H9 (cell line): ENCODE measurements at regions not wholly inside any gene's neighbourhood (a gene's known extent, or its start where the extent isn't known, plus 50 kb on each side); places are given as distances from the start of the nearest gene placed in this dataset.

Experiments used
- DNase-seq: peaks from one replicate; pipeline ENCODE4 v3.0.0-alpha.2; 2017
- H2AFZ ChIP-seq: one replicate; pipeline ENCODE4 v1.6.1; 2013; ENCODE audit warnings: mild to moderate bottlenecking, low read length, control low read depth, moderate library complexity
- H2AK5ac ChIP-seq: 2 replicates; pipeline ENCODE4 v1.6.1; 2013; ENCODE audit warnings: low read length, control low read depth, mixed read lengths; ENCODE audit not compliant: insufficient read length
- H2BK120ac ChIP-seq: one replicate; pipeline ENCODE4 v1.6.1; 2013; ENCODE audit warnings: low read depth, mild to moderate bottlenecking, low read length, control low read depth, inconsistent platforms; ENCODE audit not compliant: poor library complexity, severe bottlenecking
- H2BK12ac ChIP-seq: 2 replicates; pipeline ENCODE4 v1.6.1; 2013; ENCODE audit warnings: low read length, control low read depth, mixed read lengths, low read depth; ENCODE audit not compliant: insufficient read length
- H2BK15ac ChIP-seq: 2 replicates; pipeline ENCODE4 v1.6.1; 2013; ENCODE audit warnings: low read depth, low read length, control low read depth
- H2BK20ac ChIP-seq: one replicate; pipeline ENCODE4 v1.6.1; 2013; ENCODE audit warnings: low read depth, mild to moderate bottlenecking, low read length, control low read depth, inconsistent platforms; ENCODE audit not compliant: poor library complexity, severe bottlenecking
- H2BK5ac ChIP-seq: 2 replicates; pipeline ENCODE4 v1.6.1; 2013; ENCODE audit warnings: low read length, control low read depth, mixed read lengths; ENCODE audit not compliant: insufficient read length
- H3K14ac ChIP-seq: 2 replicates; pipeline ENCODE4 v1.6.1; 2013; ENCODE audit warnings: low read length, control low read depth; ENCODE audit not compliant: insufficient read depth
- H3K18ac ChIP-seq: 2 replicates; pipeline ENCODE4 v1.6.1; 2013; ENCODE audit warnings: low read depth, mild to moderate bottlenecking, mixed read lengths, low read length, control low read depth; ENCODE audit not compliant: insufficient read length
- H3K23ac ChIP-seq: 2 replicates; pipeline ENCODE4 v1.6.1; 2013; ENCODE audit warnings: low read length, control low read depth, mixed read lengths, low read depth; ENCODE audit not compliant: insufficient read length
- H3K23me2 ChIP-seq: 2 replicates; pipeline ENCODE4 v1.6.1; 2013; ENCODE audit warnings: low read depth, mild to moderate bottlenecking, mixed read lengths, low read length, control low read depth; ENCODE audit not compliant: insufficient read length, poor library complexity, severe bottlenecking
- H3K27ac ChIP-seq: 2 replicates; pipeline ENCODE4 v1.5.1; 2013; ENCODE audit warnings: low read length, control low read depth, mixed read lengths, low read depth; ENCODE audit not compliant: insufficient read length
- H3K27me3 ChIP-seq: 2 replicates; pipeline ENCODE4 v1.6.1; 2013; ENCODE audit warnings: low read length, control low read depth, inconsistent platforms; ENCODE audit not compliant: insufficient read depth
- H3K4ac ChIP-seq: 2 replicates; pipeline ENCODE4 v1.6.1; 2013; ENCODE audit warnings: low read depth, mild to moderate bottlenecking, control low read depth, inconsistent platforms, low read length, moderate library complexity
- H3K4me1 ChIP-seq: 2 replicates; pipeline ENCODE4 v1.6.1; 2013; ENCODE audit warnings: low read length, control low read depth, inconsistent platforms; ENCODE audit not compliant: insufficient read depth
- H3K4me2 ChIP-seq: 2 replicates; pipeline ENCODE4 v1.6.1; 2013; ENCODE audit warnings: low read length, control low read depth, mixed read lengths; ENCODE audit not compliant: insufficient read length, insufficient read depth
- H3K56ac ChIP-seq: 2 replicates; pipeline ENCODE4 v1.6.1; 2013; ENCODE audit warnings: low read depth, mild to moderate bottlenecking, mixed read lengths, low read length, control low read depth; ENCODE audit not compliant: insufficient read length
- H3K79me1 ChIP-seq: 2 replicates; pipeline ENCODE4 v1.6.1; 2013; ENCODE audit warnings: low read depth, mild to moderate bottlenecking, moderate library complexity, low read length, control low read depth, inconsistent platforms; ENCODE audit not compliant: insufficient read depth, poor library complexity, severe bottlenecking
- H3K79me2 ChIP-seq: 2 replicates; pipeline ENCODE4 v1.6.1; 2013; ENCODE audit warnings: low read length, control low read depth, inconsistent platforms; ENCODE audit not compliant: insufficient read depth
- H3K9ac ChIP-seq: 2 replicates; pipeline ENCODE4 v1.6.1; 2013; ENCODE audit warnings: low read length, control low read depth, mixed read lengths; ENCODE audit not compliant: insufficient read length; ENCODE audit errors: extremely low read depth
- H3K9me3 ChIP-seq: one replicate; pipeline ENCODE4 v1.6.1; 2013; ENCODE audit warnings: low read depth, low read length, inconsistent platforms; ENCODE audit not compliant: control insufficient read depth
- H3T11ph ChIP-seq: one replicate; pipeline ENCODE4 v1.6.1; 2013; ENCODE audit warnings: mild to moderate bottlenecking, low read length, control low read depth, inconsistent platforms
- H4K20me1 ChIP-seq: one replicate; pipeline ENCODE4 v1.6.1; 2013; ENCODE audit not compliant: control insufficient read depth, insufficient read length, insufficient read depth
- H4K5ac ChIP-seq: 2 replicates; pipeline ENCODE4 v1.6.1; 2013; ENCODE audit warnings: low read depth, mild to moderate bottlenecking, mixed read lengths, low read length, control low read depth; ENCODE audit not compliant: insufficient read length
- H4K8ac ChIP-seq: replicated peaks from 2 replicates; pipeline ENCODE4 v1.6.1; 2013; ENCODE audit warnings: low read length, control low read depth, mixed read lengths, low read depth; ENCODE audit not compliant: insufficient read length
- H4K91ac ChIP-seq: 2 replicates; pipeline ENCODE4 v1.6.1; 2013; ENCODE audit warnings: low read depth, mild to moderate bottlenecking, moderate library complexity, mixed read lengths, low read length, control low read depth; ENCODE audit not compliant: insufficient read length
- H3K27ac Mint-ChIP-seq, 3 experiments: 2 replicates in 2 of 3; 3 replicates in 1 of 3; pipeline ENCODE4 v1.8.0; 2020 to 2021; ENCODE audit warnings: mixed read lengths in 3 of 3, mild to moderate bottlenecking in 1 of 3, moderate library complexity in 1 of 3
- H3K27me3 Mint-ChIP-seq: 2 replicates; pipeline ENCODE4 v1.8.0; 2021; ENCODE audit warnings: low read depth, mild to moderate bottlenecking, moderate library complexity, mixed read lengths
- H3K36me3 Mint-ChIP-seq, 3 experiments: 2 replicates in 2 of 3; 3 replicates in 1 of 3; pipeline ENCODE4 v1.8.0; 2020 to 2021; ENCODE audit warnings: low read depth in 3 of 3, mixed read lengths in 3 of 3; ENCODE audit not compliant: insufficient read depth in 1 of 3
- H3K4me1 Mint-ChIP-seq, 2 experiments: 2 replicates each; pipeline ENCODE4 v1.8.0; 2020; ENCODE audit warnings: mixed read lengths in 2 of 2
- H3K4me3 Mint-ChIP-seq, 2 experiments: 2 replicates in 1 of 2; 3 replicates in 1 of 2; pipeline ENCODE4 v1.8.0; 2020 to 2021; ENCODE audit warnings: mild to moderate bottlenecking in 2 of 2, mixed read lengths in 2 of 2, moderate library complexity in 1 of 2
- H3K9me3 Mint-ChIP-seq, 2 experiments: 2 replicates in 1 of 2; 3 replicates in 1 of 2; pipeline ENCODE4 v1.8.0; 2020; ENCODE audit warnings: mild to moderate bottlenecking in 2 of 2, mixed read lengths in 2 of 2, moderate library complexity in 1 of 2
- CTCF ChIP-seq: fragments of 200-600 bp; sonication (generic); conservative IDR thresholded peaks from 3 replicates; pipeline ENCODE4 v1.8.0; 2021; ENCODE audit warnings: antibody characterized with exemption, mild to moderate bottlenecking
- WGBS: extraction: QIAGEN DNeasy Blood & Tissue Kit; methylation state at CpG from one replicate; pipeline ENCODE4 v1.1.7; 2013; ENCODE audit warnings: missing lambda C conversion rate, low lambda C conversion rate, mixed read lengths; ENCODE audit not compliant: insufficient read length; ENCODE audit errors: extremely low coverage; 5-methylcytosine and 5-hydroxymethylcytosine counted together

DNA sequence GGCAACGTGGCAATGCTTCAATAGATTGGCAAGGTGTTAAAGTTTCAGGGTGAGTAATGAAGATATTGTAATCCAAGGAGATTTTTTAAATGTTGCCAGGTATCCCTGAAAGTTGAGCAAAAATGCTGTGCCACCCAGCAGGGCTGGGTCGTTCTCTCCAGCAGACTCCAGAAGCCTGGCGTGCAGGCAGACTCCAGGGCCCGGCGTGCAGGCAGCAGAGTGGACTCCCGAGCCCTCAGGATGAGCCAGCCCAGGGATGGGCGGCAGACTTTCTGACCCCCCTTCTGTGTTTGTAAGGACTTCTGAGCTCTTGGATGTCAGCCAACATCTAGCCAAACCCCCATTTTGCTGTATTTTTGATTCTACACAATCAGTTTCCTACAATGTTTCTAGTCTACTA, 289.1 kb downstream of the ZNF516 start:
- Histone ChIP-seq H2BK15ac (no peak overlapping the region), H3K79me1 (no peaks in the 10 kb centered on the region), H3K27ac (no peak overlapping the region), H3K4ac (no peak overlapping the region), H3K9me3 (no peaks in the 10 kb centered on the region), H3K23me2 (no peaks in the 10 kb centered on the region), H3K27me3 (no peaks in the 10 kb centered on the region), H3K4me1 (no peaks in the 10 kb centered on the region), H3K4me2 (no peak overlapping the region), H2AK5ac (no peak overlapping the region), H4K91ac (no peak overlapping the region), H3K18ac (no peak overlapping the region), H2BK5ac (no peak overlapping the region), H3K23ac (no peak overlapping the region), H2BK12ac (no peak overlapping the region), H4K20me1 (no peaks in the 10 kb centered on the region), H2BK20ac (no peak overlapping the region), H3K56ac (no peak overlapping the region), H2BK120ac (no peak overlapping the region), H4K5ac (no peak overlapping the region), H4K8ac (no peak overlapping the region), H2AFZ (no peak overlapping the region), H3K14ac (no peak overlapping the region), H3T11ph (no peak overlapping the region), H3K79me2 (no peaks in the 10 kb centered on the region), H3K9ac (no peak overlapping the region)
- WGBS = no CpG with 5 or more reads among the region's 7 CpGs
- TF ChIP-seq CTCF = no peak
- peaks cover 7% of the 10 kb centered on the region in 2 experiments for H3K4me1 Mint-ChIP-seq
- no peak overlapping the region for H3K27ac Mint-ChIP-seq
- no peak overlapping the region for H3K4me3 Mint-ChIP-seq
- peaks cover 14 to 19% of the 10 kb centered on the region in 2 experiments; a peak in 4 of 5 replicates for H3K9me3 Mint-ChIP-seq
- peaks cover 5 to 12% (median 7%) of the 10 kb centered on the region in 3 experiments; a peak in 3 of 7 replicates for H3K36me3 Mint-ChIP-seq
- DNase-seq = no peak
- peaks cover 5% of the 10 kb centered on the region for H3K27me3 Mint-ChIP-seq
